ENCODE measurements at regions not wholly inside any gene's neighbourhood (a gene's known extent, or its start where the extent isn't known, plus 50 kb on each side); places are given as distances from the start of the nearest gene placed in this dataset.

DNA sequence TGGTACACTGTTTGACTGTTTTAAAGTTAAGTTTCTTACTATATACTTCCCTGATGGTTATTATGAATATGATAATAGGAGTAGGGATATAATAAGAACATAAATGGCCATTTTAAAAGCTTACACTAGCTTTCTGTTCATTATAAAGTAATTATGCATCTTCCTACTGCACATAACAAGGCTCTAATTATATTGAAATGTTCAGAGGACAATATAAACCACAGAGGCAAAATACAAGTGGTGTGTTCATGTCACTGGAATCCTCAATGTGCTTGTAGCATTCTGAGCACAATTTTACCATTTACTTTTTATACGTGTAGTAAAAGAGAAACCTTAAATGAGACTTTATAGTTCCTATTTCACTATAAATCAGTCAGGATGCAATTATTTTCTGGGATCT is 268.3 kb downstream of the TMA16 start:
- DNase-seq (ENCODE audit: low read depth in 2 of 2) = no peak

DNA sequence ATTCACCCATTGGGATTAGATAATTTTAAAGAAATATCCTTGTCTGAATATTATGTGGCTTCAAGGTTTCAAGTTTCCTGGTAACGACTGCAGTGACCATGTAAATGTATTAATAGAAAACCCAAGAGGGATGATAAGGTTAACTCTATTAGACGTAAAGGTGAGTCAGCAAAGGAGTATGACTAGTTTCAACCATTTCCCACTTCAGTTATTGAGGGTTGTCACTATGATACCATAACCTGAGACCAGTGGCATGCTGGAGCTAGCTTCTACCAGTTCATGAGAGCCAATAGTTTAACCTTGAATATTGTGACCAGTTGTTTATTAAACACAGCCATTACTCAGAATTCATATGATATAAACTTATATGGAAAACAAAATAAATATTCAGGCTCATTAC is 270.1 kb downstream of the TMA16 start:
- no peak for DNase-seq (ENCODE audit: low read depth in 2 of 2)

DNA sequence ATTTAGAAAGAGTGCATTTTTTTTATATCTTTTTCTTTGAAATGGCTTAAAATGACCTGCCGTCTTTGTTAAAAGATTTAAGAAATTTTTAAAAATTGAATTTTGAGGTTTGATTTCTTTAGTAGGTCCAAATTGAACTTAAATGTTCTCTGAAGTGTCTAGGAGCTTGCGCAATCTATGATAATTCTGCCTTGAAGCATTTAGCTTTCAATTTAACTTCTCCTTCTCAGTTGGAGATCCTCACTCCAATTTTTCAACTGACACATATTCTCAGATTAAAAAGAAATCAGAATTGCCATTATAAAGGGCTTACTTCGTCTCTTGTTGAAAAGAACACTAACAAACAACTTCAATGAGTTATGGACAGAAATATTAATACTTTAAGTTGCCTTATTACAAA is 273.5 kb downstream of the TMA16 start:
- DNase-seq (ENCODE audit: low read depth in 2 of 2) = no peak

DNA sequence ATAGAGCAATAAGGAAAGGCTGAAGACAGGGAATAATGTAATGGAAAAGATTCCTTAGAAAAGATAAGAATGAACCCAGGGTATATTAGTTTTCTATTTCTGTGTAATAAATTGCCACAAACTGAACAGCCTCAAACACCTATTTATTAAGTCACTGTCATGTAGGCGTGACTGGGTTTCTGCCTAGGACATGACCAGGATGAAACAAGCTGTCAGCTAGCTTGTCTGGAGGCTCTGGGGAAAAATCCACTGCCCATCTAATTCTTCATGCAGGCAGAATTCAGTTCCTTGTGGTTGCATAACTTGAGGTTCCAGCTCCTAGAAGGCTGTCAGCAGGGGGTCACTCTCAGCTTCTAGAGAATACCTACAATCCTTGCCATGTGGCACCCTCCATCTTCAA is 277.7 kb downstream of the TMA16 start:
- DNase-seq (ENCODE audit: low read depth in 2 of 2) = no peak

DNA sequence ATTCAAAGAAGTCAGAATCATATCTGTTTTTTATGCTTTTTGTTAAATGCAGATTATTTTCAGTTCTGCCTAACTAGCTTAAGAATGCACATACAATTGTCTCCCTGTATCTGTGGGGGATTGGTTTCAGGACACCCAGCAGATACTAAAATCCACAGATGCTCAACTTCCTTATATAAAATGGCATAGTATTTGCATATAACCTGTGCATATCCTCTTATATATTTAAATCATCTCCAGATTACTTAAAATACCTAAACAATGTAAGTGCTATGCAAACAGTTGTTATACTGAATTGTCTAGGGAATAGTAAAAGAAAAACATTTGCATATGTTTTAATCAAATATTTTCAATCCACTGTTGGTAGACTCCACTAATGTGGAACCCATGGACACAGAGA is 279.4 kb downstream of the TMA16 start:
- DNase-seq (ENCODE audit: low read depth in 2 of 2) = no peak

DNA sequence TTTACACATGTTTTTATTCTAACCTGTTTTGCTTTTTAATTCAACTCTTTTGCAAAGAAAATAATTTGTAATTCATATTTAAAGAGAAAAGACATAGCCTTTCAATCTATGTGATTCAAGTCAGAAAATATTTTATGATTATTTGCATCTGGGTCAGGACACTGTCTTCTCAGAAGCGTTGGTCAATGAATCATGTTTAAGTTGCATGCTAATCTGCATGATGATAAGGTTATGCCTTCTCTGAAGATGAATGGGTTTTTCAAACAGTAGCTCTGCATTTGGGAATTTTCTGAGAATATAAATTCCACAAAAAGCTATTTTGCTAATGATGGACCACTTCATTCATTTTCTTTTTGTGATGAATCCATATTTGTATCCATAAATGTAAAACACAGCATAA is 282.5 kb downstream of the TMA16 start:
- DNase-seq (ENCODE audit: low read depth in 2 of 2) = no peak

DNA sequence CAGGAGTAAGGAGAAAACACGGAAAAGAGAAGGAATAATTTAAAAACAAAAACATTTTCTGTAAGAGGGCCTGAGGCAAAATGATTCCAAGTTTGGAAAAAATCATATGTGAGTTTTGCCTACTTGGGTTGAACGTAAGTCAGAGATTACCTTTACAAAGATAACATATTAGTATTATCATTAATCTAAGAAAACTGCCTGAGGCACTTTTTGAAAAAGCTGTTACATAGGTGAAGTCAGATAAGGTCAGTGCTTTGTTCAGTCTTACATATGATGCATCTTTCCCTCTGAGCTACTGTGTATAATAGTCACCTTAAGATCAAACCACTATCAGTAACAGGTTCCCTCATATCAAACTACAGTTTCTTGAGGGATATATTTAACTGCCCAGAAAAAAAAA is 287.2 kb downstream of the TMA16 start:
- DNase-seq (ENCODE audit: low read depth in 2 of 2) = no peak

DNA sequence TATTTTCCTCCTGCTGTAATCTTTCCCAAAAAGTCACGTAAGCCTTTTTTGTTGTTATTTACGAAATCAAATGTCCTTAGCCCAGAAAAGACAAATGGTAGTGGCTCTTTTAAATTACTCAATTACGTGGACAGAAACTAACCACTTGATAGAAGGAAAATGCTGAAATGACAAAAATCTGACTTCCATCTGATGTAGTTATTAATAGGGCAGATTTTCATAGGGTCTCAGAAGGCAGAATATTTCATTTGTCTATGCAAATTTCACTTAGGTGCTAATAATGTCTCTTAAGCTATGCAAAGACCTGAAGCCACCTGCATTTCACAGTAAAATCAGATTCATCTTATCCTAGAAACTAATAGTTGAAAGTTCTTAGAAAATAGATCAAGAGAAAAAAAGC is 295.7 kb downstream of the TMA16 start:
- DNase-seq (ENCODE audit: low read depth in 2 of 2) = no peak

DNA sequence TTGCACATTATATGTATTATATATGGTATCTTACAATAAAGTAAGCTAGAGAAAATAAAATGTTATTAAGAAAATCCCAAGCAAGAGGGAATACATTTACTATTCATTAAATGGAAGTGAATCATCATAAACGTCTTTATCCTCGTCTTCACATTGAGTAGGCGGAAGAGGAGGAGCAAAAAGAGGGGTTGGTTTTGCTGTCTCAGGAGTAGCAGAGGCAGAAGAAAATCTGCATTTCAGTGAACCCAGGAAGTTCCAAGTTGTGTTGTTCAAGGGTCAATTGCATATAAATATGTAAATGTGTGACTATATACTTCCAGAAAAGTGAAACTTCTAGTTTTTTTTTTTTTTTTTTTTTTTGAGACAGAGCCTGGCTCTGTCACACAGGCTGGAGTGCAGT is 301.4 kb downstream of the TMA16 start:
- DNase-seq (ENCODE audit: low read depth in 2 of 2) = no peak

DNA sequence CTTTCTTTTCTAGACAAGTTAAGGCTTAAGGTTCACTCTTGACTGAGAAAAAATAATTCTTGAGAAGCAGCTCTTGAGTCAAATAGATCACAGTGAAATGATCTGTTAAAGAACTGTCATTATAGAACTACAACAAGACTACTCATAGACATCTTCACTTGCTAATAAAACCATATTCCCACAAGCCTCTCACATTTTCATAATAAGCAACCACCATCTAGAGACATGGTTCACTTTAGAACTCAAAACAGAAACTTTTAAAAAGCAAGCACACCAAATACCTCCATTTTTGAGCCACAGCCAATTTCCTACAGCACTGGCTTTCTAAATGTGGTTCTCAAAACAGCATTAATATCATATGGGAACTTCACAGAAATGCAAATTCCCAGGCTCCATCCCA is 309.5 kb downstream of the TMA16 start:
- no peak for DNase-seq (ENCODE audit: low read depth in 2 of 2)

DNA sequence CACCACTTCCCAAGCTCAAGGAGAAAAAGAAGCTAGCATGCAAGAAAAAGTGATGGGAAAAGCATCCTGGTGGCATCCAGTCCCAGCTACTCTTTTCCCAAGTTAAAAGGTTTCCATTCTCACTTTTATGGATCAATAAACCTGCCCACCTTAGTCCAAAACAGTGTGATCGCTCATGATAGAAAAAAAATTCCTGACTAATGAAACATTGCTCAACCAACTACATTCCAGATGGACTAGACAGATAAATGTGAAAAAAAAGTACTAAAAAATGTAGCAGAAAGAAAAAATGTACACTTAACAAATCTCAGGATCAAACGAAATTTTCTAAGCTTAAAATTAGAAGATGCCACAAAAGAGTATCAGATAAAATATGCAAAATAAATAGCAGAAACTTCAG is 312.2 kb downstream of the TMA16 start:
- DNase-seq (ENCODE audit: low read depth in 2 of 2) = no peak

DNA sequence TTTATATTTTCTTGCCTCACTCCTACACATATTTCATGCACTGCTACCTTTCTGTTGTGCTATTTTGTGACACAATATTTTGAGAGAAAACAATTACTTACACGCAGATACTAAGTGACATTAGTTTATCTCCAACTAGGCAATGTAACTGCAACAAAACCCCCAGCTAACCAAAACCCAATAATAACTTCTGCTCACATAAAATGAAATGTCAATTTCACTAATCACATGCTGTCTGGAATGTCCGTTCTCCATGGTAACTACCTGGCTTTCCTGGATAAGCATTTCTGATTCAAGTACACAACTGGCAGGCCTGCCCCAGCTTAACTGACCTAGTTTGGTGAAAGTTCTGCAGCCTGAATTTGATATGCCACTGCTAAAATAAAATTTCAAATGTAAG is 313.5 kb downstream of the TMA16 start:
- no peak for DNase-seq (ENCODE audit: low read depth in 2 of 2)

DNA sequence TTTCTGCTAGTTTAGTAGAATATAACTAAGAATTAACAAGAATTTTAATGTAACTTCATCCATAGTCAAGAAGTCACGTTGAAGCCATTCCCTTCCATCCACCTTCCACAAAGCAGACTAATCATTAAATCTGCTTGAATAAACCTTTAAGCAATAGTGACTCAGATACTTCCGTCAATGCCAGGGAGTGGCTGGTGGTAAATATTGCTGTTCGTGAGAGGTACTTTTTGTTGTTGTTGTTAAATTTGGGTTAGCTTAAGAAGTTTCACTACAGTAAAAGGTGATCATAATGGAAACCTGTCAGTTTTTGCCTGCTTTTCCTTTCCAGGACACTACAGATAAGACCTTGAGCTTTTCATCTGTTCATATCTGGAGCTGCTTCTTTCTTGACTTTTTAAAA is 316.3 kb downstream of the TMA16 start:
- DNase-seq (ENCODE audit: low read depth in 2 of 2) = no peak

DNA sequence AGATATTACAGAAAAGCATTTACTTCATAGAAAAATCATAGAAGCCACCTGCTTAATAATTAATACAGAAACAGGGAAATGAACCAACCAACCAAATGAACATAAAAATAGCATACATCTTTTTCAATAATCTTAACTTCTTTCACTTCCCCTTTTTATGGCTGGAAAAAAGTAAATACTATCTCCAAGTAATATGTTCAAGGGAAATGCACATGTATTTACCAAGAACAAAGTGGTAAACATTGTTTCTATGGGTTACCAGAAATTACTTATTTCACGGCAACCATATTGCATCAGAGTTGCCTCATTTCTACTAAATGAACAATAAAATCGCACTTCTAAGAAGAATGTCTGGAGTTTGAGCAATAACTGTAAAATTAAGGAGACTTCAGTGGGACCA is 321.3 kb downstream of the TMA16 start:
- no peak for DNase-seq (ENCODE audit: low read depth in 2 of 2)

DNA sequence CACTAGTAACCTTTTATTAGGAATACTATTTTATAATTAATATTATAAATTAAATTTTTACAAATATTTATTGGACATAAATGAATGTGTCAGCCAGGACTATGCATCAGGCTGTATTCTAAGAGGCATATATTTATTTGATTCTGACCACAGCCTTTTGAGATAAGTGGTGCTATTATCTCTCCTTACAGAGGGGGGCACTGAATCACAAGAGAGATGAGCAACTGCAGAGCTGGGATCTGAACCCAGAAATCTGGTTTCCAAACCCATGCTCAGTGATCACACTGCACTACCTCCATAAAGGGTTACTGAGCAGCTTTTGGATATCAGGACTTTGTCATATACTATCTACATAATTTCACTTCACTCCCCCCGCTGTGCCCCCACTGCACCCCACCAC is 322.0 kb downstream of the TMA16 start:
- DNase-seq (ENCODE audit: low read depth in 2 of 2) = no peak

DNA sequence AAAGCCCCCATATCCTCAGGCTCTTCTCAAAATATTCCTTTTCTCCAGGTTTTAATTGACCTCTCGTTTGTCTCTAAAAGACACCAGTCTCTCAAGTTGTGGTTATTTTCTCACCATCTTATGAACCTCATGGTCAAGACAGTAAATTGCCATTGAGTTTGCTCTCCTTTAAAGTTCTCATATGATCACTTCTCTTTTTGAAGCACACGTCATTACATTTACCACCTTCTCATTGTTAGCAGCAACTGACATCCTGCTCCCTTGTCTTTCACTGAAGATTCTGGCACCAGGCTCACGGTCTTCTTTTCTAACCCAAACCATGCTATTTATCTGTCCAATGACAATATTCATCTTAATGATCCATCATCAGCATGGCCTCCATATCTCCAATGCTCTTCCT is 324.2 kb downstream of the TMA16 start:
- no peak for DNase-seq (ENCODE audit: low read depth in 2 of 2)

DNA sequence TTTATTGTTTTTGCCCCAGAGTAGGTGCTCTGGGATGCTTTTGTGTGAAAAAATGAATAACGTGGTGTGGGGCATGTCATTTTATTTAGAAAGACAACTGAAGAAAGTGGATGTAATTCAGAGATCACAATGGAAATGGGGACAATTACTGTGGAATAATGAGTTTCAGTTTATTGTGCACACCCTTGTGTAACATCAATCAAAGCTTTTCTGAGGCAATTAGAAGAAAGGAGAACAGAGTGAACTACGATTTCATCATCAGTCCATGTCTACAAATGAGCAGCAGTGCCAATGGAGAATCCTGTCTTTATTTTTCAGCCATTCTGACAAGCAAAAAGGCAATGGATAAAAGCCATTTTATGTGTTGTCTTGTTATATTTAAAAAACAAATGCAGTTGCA is 339.2 kb downstream of the TMA16 start:
- no peak for DNase-seq (ENCODE audit: low read depth in 2 of 2)

DNA sequence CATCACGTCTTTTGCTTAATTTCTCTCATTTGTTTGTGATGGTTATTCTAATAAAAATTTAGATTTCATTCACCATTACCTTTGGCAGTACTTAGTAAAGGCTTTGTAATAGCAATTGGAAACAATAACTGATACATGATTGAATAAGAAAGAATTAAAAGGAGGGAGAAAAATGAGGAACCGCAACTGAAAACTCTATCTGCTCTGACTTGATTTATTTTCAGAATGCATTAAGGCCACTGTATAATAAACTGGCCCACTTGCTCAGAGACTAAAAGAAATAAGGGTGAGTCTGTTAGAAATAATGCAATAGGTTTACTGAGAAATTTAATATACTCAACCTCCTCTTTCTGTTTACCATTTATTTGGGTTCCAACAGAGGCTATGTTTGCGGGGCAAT is 351.5 kb downstream of the TMA16 start:
- DNase-seq (ENCODE audit: low read depth in 2 of 2) = no peak

DNA sequence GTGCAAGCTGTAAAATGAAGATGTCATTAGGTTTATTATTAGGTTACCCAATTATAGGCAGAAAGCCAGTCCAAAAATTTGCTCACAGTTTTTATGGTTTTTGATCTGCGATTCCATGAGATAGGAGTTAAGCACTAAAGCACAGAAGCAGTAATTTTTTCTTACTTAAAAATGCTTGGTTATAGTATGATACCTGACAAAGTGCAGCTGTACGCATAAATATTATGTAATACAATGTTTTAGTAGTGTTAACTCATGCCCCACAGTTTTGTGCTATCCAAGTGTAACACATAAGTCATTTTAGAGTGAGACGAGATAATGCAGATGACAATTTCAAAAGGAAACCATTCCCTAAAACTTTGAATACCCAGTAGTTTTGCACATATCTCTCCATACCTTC is 357.8 kb downstream of the TMA16 start:
- DNase-seq (ENCODE audit: low read depth in 2 of 2) = no peak

DNA sequence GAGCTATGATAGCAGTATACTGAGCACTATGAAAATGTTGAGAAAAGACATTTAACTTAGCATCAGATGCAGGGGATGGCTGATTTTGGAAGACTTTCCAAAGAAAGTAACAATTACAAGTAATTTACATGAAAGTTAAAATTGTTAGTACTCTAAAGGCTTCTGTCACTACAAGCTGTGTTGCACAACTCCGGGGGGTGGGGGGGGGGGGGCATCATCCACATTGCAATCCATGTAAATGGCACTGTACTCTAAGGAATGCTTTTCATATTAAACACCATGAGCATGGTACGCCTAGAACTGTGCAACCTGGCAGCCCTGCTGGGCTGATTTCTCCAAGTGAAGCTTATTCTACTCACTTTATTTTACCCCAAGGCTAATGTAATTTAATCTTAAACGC is 363.4 kb downstream of the TMA16 start:
- no peak for DNase-seq (ENCODE audit: low read depth in 2 of 2)

DNA sequence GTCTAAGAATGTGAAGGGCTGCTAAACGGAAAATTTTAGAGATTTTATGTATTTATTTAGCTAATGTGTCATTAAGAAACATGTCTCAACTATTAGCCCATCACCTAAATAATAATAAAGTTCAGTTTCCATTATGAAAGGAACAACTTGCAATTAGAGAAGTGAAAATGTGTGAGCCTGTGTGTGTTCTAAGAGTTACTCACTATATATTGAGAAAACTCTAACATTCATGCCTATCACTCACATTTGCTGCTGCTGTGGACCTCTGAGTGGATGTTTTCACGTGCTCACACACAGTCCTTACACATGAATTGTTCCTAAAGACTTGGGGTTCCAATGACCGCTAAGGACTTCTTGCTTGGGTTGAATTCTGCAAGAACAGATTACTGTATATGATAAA is 364.0 kb downstream of the TMA16 start:
- no peak for DNase-seq (ENCODE audit: low read depth in 2 of 2)

DNA sequence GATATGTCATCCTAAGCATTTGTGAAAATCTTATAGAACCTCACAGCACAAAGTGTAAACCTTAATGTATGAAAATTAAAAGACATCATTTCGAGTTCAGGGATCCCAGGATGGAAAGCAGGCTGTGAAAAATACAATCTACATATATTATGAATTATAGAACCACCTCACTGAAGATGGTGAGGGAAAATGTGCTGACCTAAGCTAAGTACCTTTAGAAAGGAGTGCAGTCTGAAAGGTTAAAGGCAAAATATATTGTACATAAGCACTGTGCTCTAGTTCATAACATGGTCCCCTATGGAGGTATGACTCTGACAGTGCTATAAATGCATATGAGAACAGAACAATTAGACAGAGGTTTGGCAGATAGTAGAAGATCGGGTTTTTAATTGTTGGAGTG is 368.6 kb downstream of the TMA16 start:
- no peak for DNase-seq (ENCODE audit: low read depth in 2 of 2)

DNA sequence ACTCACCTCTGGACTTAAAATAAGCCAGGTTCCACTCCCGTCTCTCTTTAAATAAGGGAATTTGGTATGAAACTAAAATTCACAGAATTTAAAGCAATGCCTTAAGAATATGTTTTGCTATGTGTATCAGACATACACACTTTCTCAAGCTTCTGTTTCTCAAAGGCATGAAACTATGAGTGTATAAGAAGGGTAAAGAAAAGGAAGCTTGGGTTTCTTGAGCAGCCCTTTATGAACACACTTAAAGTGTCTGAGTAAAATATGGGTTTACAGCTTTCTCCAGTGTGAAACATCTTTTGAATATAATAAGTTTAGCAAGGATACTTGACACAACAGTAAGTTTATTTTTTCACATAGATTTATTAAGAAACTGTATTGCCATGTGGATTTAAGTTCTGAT is 370.5 kb downstream of the TMA16 start:
- DNase-seq (ENCODE audit: low read depth in 2 of 2) = no peak

DNA sequence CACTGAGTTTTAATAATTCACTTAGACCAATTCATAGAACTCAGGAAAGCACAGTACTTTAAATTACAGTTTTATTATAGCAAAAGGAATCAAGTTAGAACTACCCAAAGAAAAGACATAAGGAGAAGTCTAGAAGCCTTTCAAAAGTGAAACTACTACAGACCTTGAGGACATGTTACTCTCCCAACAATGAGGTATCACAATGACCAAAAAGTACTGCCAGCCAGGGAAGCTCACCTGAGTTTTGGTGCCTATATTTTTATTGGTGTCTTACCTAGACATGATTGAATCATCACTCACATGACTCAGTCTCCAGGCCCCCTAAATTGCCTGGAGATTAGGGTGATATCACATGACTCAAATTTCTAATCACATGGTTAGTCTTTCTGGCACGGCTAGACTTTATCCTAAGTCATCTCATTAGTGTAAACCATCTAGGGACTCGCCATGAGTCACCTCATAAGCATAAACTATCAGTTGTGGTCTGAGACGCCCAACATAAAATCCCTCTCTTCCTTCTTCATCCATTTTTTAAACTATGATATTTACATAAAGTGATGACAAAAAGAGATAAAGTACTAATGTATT is 372.3 kb downstream of the TMA16 start:
- DNase-seq (ENCODE audit: low read depth in 2 of 2) = no peak

DNA sequence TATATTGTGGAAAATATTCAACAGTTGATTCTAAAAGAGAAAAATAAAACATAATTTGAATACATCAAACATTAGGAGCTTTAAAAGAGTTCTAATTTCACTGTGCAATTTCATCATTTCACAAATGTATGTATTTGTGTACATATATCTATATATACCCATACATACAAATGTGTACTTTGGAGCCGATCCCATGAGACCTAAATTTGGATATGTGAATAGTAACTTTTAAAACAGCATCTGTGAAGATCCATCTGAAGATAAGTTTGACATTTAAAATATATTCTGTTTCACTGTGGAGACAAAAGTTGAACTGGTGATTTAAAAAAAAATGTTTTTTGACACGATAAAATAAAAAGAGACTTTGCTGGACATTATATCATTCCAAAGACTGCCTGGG is 374.0 kb downstream of the TMA16 start:
- DNase-seq (ENCODE audit: low read depth in 2 of 2) = no peak
